ENCODE measurements at regions not wholly inside any gene's neighbourhood (a gene's known extent, or its start where the extent isn't known, plus 50 kb on each side); places are given as distances from the start of the nearest gene placed in this dataset.

GRCh38 chr12:98058213-98058612, 457.2 kb upstream of the TMPO start:
- ATAC-seq (no peak), DNase-seq (no peak)
- Mint-ChIP-seq H3K27ac (no peak overlapping the region), H3K36me3 (ENCODE audit: low read depth) (no peaks in the 10 kb centered on the region), H3K4me1 (no peaks in the 10 kb centered on the region), H3K4me3 (no peak overlapping the region), H3K27me3 (no peaks in the 10 kb centered on the region)
- no peaks in the 10 kb centered on the region for H3K9me3 ChIP-seq (ENCODE audit: control insufficient read depth, low read length, poor library complexity, severe bottlenecking)

- Mint-ChIP-seq H3K36me3 (ENCODE audit: low read depth) (no peaks in the 10 kb centered on the region), H3K27me3 (no peaks in the 10 kb centered on the region), H3K4me3 (no peak overlapping the region), H3K27ac (no peak overlapping the region), H3K4me1 (no peaks in the 10 kb centered on the region)
- DNase-seq = no peak
- no peaks in the 10 kb centered on the region for H3K9me3 ChIP-seq (ENCODE audit: control insufficient read depth, low read length, poor library complexity, severe bottlenecking)
- no peak for ATAC-seq
These were observed 456.6 kb upstream of the TMPO start for GRCh38 chr12:98058838-98059237.

GRCh38 chr12:98059659-98060343, 455.6 kb upstream of the TMPO start:
- no peaks in the 10 kb centered on the region for H3K4me1 Mint-ChIP-seq

GRCh38 chr12:98060411-98060810, 455.0 kb upstream of the TMPO start:
- Mint-ChIP-seq H3K36me3 (ENCODE audit: low read depth) (no peaks in the 10 kb centered on the region), H3K4me3 (no peak overlapping the region), H3K4me1 (no peaks in the 10 kb centered on the region), H3K27ac (no peak overlapping the region), H3K27me3 (no peaks in the 10 kb centered on the region)
- H3K9me3 ChIP-seq (ENCODE audit: control insufficient read depth, low read length, poor library complexity, severe bottlenecking) = no peaks in the 10 kb centered on the region
- ATAC-seq = no peak
- no peak for DNase-seq

More at GRCh38 chr12:98059659-98060343, 455.6 kb upstream of the TMPO start:
- H3K4me3 Mint-ChIP-seq = no peak overlapping the region
- DNase-seq = no peak
- H3K36me3 Mint-ChIP-seq (ENCODE audit: low read depth) = no peaks in the 10 kb centered on the region
- no peak overlapping the region for H3K27ac Mint-ChIP-seq
- H3K9me3 ChIP-seq (ENCODE audit: control insufficient read depth, low read length, poor library complexity, severe bottlenecking) = no peaks in the 10 kb centered on the region
- no peak for ATAC-seq
- no peaks in the 10 kb centered on the region for H3K27me3 Mint-ChIP-seq

GRCh38 chr12:98062464-98063245, 452.7 kb upstream of the TMPO start:
- Mint-ChIP-seq H3K27ac (no peak overlapping the region), H3K27me3 (no peaks in the 10 kb centered on the region), H3K36me3 (ENCODE audit: low read depth) (no peaks in the 10 kb centered on the region), H3K4me1 (no peaks in the 10 kb centered on the region), H3K4me3 (no peak overlapping the region)
- no peaks in the 10 kb centered on the region for H3K9me3 ChIP-seq (ENCODE audit: control insufficient read depth, low read length, poor library complexity, severe bottlenecking)
- DNase-seq (no peak), ATAC-seq (no peak)

GRCh38 chr12:98064501-98064900, 450.9 kb upstream of the TMPO start:
- Mint-ChIP-seq H3K36me3 (ENCODE audit: low read depth) (no peaks in the 10 kb centered on the region), H3K27me3 (no peaks in the 10 kb centered on the region), H3K4me1 (no peaks in the 10 kb centered on the region), H3K4me3 (no peak overlapping the region), H3K27ac (no peak overlapping the region)
- no peak for ATAC-seq
- no peaks in the 10 kb centered on the region for H3K9me3 ChIP-seq (ENCODE audit: control insufficient read depth, low read length, poor library complexity, severe bottlenecking)
- DNase-seq = no peak

- no peaks in the 10 kb centered on the region for H3K27me3 Mint-ChIP-seq
- H3K4me3 Mint-ChIP-seq = no peak overlapping the region
- no peaks in the 10 kb centered on the region for H3K4me1 Mint-ChIP-seq
- DNase-seq (no peak), ATAC-seq (no peak)
- H3K27ac Mint-ChIP-seq = no peak overlapping the region
- no peaks in the 10 kb centered on the region for H3K36me3 Mint-ChIP-seq (ENCODE audit: low read depth)
- peaks cover 4% of the 10 kb centered on the region for H3K9me3 ChIP-seq (ENCODE audit: control insufficient read depth, low read length, poor library complexity, severe bottlenecking)
These were observed 447.6 kb upstream of the TMPO start for GRCh38 chr12:98067795-98068194.

GRCh38 chr12:98073610-98074009, 441.8 kb upstream of the TMPO start:
- DNase-seq (no peak), ATAC-seq (no peak)
- peaks cover 4% of the 10 kb centered on the region for H3K9me3 ChIP-seq (ENCODE audit: control insufficient read depth, low read length, poor library complexity, severe bottlenecking)
- H3K4me1 Mint-ChIP-seq = no peaks in the 10 kb centered on the region
- no peaks in the 10 kb centered on the region for H3K36me3 Mint-ChIP-seq (ENCODE audit: low read depth)
- no peaks in the 10 kb centered on the region for H3K27me3 Mint-ChIP-seq
- H3K4me3 Mint-ChIP-seq = no peak overlapping the region
- no peak overlapping the region for H3K27ac Mint-ChIP-seq

GRCh38 chr12:98074286-98074685, 441.1 kb upstream of the TMPO start:
- DNase-seq = no peak
- Mint-ChIP-seq H3K4me1 (no peaks in the 10 kb centered on the region), H3K27me3 (no peaks in the 10 kb centered on the region), H3K36me3 (ENCODE audit: low read depth) (no peaks in the 10 kb centered on the region), H3K4me3 (no peak overlapping the region), H3K27ac (no peak overlapping the region)
- peaks cover 4% of the 10 kb centered on the region for H3K9me3 ChIP-seq (ENCODE audit: control insufficient read depth, low read length, poor library complexity, severe bottlenecking)
- no peak for ATAC-seq

GRCh38 chr12:98084391-98084790, 431.0 kb upstream of the TMPO start:
- Mint-ChIP-seq H3K27ac (no peak overlapping the region), H3K36me3 (ENCODE audit: low read depth) (no peaks in the 10 kb centered on the region), H3K4me1 (no peaks in the 10 kb centered on the region), H3K27me3 (peaks cover 9% of the 10 kb centered on the region), H3K4me3 (no peak overlapping the region)
- DNase-seq = no peak
- no peaks in the 10 kb centered on the region for H3K9me3 ChIP-seq (ENCODE audit: control insufficient read depth, low read length, poor library complexity, severe bottlenecking)
- no peak for ATAC-seq

GRCh38 chr12:98085046-98085755, 430.2 kb upstream of the TMPO start:
- no peaks in the 10 kb centered on the region for H3K9me3 ChIP-seq (ENCODE audit: control insufficient read depth, low read length, poor library complexity, severe bottlenecking)
- Mint-ChIP-seq H3K27me3 (peaks cover 9% of the 10 kb centered on the region), H3K4me3 (no peak overlapping the region), H3K27ac (no peak overlapping the region), H3K36me3 (ENCODE audit: low read depth) (no peaks in the 10 kb centered on the region), H3K4me1 (no peaks in the 10 kb centered on the region)
- no peak for ATAC-seq
- DNase-seq = no peak

GRCh38 chr12:98090731-98091130, 424.7 kb upstream of the TMPO start:
- Mint-ChIP-seq H3K27ac (no peak overlapping the region), H3K4me3 (no peak overlapping the region), H3K27me3 (peaks cover 9% of the 10 kb centered on the region), H3K4me1 (no peaks in the 10 kb centered on the region), H3K36me3 (ENCODE audit: low read depth) (no peaks in the 10 kb centered on the region)
- ATAC-seq (no peak), DNase-seq (no peak)
- no peaks in the 10 kb centered on the region for H3K9me3 ChIP-seq (ENCODE audit: control insufficient read depth, low read length, poor library complexity, severe bottlenecking)

GRCh38 chr12:98096436-98096835, 419.0 kb upstream of the TMPO start:
- Mint-ChIP-seq H3K4me3 (no peak overlapping the region), H3K27me3 (peaks cover 7% of the 10 kb centered on the region), H3K36me3 (ENCODE audit: low read depth) (no peaks in the 10 kb centered on the region), H3K4me1 (no peaks in the 10 kb centered on the region), H3K27ac (no peak overlapping the region)
- no peak for DNase-seq
- H3K9me3 ChIP-seq (ENCODE audit: control insufficient read depth, low read length, poor library complexity, severe bottlenecking) = no peaks in the 10 kb centered on the region
- ATAC-seq = no peak

Data from T-helper 17 cell (primary cell).